ENCODE measurements at regions not wholly inside any gene's neighbourhood (a gene's known extent, or its start where the extent isn't known, plus 50 kb on each side); places are given as distances from the start of the nearest gene placed in this dataset.

GRCh38 chr2:105449076-105449475 is 50.2 kb upstream of the FHL2 start:
- no peak for DNase-seq (ENCODE audit: low read depth)
